A172 (cell line): ENCODE measurements at regions not wholly inside any gene's neighbourhood (a gene's known extent, or its start where the extent isn't known, plus 50 kb on each side); places are given as distances from the start of the nearest gene placed in this dataset.
"Not testable (repeated sequence)": the region's sequence is repeated elsewhere in the genome, so short reads cannot be mapped to it uniquely, and the experiment has no call there.

ENCODE experiments used
- DNase-seq: peaks from one replicate; pipeline ENCODE4 v3.0.0-alpha.2; 2015; ENCODE audit warnings: low spot score

DNA sequence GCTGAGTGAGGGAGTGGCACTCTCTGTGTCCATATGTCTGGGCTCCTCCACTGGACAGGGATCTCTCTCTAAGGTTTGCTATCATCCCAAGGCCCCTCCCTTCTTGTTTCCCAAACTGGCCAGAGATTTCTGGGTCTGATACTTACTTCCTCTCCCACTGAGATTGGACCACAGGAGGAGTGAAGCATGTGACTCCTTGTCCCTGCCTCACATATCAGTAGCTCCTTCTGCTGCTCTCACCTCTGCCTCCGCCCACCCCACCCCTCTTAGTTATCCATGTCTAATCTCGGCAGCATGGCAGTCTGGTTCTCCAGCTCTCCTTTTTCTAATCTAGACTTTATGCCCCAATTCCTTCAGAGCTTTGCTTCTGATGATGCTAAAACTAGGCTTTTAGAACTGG, 223.1 kb downstream of the RPLP1 start:
- DNase-seq = no peak

DNA sequence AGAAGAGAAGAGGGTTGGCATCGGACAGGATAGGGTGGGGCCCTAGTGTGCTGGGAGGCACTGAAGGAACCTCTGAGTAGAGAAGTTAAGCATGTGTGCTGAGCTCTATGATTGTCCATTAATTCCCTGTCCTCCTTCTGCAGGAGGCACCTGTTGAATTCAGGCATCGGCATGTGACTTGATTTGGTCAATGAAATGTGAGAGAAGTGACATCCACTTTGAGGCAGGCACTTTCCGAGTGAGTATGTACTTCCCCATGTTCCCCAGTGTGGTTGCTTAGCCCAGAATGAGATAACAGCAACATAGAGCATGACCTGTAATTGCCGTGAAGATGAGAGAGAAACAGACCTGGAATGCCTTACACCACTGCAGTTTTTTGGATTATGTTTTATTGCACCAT, 224.8 kb downstream of the RPLP1 start:
- DNase-seq = no peak

DNA sequence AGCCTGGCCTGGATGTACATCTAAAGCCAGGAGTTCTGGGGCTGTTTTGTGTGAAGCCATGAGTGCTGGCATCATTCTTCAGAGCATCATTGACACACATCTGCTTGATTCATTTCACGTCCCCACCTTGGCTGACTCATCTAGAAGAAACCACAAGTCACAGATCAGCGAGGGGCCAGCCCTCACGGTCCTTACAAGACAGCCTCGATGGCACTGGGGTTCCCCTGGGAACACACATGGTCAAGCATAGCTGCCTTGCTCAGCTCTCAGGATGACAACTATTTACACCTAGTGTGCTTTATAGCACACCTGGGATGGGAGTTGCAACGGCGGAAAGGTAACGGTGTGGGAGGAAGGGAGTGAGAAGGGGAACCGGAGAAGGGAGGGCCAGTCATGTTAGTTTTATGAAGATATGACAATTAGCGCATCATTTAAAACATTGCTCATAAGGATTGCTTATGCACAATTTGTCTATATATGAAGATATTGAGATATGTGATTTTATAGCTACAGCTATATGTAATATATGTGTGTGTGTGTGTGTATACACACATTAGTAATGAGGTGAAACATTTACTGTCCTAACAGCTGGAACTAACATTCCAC, 227.1 kb downstream of the RPLP1 start:
- DNase-seq = no peak

DNA sequence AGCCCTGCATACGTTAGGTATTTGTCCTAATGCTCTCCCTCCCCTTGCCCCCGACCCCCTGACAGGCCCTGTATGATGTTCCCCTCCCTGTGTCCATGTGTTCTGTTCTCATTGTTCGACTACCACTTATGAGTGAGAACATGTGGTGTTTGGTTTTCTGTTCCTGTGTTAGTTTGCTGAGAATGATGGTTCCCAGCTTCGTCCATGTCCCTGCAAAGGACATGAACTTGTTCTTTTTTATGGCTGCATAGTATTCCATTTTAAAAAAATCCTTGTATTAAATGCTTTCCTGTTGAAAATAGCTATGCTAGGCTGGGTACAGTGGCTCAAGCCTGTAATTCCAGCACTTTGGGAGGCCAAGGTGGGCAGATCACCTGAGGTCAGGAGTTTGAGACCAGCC, 232.2 kb downstream of the RPLP1 start:
- not testable (repeated sequence) for DNase-seq

DNA sequence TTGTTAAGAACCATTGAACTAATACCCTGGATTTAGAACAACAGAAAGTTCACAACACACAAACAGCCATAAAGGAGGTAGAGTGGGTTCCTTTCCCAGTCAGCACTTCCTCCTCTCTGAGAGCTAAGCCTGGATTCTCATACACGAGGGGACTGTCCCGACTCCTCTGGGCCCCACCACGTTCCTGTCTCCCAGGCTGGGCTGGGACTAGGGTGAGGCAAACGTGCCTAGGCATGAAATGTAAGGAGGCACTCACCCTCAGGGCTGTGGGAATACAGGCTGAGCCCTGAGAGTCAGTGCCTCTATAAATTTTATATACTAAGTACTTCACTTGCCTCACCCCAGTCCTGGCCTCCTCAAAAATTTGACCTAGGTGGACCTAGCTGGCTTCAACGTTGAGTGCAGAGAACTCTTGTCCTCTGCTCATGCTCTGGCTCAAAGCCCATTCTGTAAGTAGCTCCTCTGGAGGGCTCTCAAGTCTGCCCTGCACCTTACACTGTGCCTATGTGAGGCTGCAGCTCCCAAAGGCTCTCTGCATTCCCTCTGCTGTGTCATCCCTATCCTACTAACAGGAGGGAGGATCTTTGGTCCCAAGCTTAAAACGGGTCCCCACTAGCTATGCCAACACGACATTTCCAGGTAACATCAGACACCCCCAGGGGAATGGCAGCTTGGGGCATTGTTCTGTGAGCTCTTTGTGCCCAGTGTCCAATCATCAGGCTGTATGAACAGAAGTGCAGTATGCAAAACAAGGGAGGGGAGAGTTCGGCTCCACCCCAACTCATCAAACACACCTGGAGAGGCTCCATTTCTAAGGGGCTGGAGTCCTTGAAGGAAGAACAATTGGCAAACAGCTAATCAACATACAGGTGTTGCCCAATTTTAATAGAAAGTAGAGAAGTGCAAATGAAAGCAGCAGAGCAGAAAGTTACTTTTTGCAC, 233.2 kb downstream of the RPLP1 start:
- no peak for DNase-seq

DNA sequence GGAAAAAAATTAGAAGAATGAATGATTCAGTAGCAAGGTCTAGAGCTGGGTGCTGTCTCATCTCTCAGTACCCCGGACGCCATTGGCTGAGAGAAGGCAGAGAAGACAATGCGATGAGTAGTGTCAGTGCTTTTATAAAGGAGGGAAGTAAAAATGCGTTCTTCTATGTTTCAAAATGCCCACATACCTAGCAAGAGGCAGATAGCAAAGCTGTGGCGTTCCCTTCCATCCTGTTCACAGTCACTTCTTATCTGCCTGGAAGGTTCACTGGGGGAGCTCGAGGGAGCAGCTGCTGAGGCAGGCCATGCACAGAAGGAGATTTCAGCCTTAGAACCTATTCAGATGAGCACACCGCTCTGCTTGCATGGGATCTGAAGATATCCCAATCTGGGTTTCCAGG, 234.0 kb downstream of the RPLP1 start:
- no peak for DNase-seq

DNA sequence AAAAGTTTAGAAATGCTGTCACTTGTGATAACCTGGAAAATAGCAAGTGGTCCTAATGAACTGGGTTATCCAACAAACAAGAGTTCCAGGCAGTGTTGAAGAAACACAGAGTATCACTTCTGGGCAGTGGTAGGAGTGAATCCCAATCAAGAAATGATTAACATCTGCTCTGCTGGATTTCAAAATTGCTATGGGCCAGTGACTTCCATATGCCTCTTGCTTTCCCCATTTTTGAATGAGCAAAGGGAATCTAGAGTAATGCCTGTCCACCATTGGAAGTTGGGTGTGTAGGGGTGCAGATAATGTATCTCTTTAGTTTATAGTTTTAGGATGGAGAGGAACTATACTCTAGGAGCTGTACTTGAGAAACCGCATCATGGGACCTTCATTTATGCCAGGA, 236.5 kb downstream of the RPLP1 start:
- no peak for DNase-seq

DNA sequence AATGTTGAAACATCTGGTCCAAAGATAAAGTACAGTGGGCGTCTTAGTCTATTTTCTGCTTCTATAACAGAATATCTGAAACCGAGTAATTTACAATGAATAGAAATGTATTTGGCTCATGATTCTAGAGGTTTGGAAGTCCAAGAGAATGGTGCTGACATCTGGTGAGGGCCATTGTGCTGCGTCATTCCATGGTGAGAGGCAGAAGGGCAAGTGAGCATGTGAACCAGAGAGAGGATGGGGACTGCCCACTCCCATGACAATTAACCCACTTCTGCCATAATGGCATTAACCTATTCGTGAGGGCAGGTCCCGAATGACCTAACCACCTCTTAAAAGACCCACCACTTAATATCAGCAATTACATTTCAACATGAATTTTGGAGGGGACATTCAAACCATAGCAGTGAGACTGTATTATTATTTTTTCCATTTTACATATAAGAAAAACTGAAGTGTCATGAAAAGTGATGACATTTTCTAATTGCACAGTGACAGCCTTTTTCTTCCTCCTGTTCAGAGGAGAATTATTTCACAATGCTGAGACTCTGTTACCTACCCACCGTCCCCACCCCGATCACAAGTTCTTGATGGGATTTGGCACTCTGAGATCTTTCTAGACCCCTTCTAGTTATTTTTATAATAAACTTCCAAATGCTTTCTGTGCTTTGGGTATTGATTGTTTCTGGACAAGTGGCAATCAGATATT, 238.8 kb downstream of the RPLP1 start:
- no peak for DNase-seq

DNA sequence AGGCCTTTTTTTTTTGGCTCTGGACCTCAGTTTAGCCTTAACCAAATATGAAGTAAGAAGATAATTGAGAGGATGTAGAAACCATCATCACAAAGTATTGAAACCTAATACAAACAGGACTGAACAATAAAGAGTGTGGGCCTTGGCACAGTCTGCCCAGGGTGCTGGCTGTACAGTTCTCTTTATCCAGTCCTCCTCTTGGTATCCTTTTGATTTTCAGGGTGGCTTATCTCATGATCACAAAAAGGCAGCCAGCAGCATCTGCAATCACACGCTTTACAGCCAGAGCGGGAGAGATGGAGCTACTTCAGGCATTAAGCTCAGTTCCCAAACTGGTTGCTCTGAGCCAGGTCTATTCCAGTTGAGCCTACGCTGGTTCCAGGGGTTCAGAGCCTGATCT, 239.7 kb downstream of the RPLP1 start:
- no peak for DNase-seq

DNA sequence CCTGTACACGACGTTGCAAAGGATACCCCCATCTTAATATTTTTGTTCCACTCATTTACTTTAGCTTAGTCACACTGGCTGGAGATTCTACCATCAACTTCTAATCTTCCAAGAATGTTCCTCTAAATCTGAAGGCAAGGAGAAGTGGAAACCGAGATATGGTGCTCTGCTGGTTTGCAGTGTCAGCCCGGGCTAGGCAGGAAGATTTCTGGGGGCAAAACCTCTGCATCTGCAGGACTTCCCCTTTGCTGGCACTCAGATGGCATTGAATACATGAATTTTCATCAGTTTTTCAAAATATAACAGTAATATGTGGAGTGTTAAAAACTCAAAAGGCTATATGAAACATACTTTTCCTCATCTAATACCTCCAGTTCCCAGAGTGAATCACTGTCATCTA, 240.4 kb downstream of the RPLP1 start:
- no peak for DNase-seq

DNA sequence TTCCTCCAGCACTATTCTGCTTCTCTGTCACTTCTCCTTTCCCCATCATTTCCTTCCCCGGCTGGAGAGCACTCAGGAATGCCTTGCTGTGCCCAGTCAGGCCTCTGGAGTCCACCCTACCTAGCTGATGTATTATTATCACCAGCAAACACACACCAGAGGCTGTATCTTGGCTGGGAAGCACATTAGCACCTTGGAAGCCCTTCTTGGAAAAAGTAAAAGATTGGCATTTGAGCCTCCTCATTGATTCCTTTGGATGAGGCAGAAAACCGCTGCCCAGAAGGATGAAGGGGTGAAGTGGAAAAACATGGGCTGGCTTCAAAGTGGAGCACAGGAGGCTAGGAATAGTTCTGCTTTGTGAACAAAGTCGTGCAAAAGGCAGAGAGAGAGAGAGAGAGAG, 244.3 kb downstream of the RPLP1 start:
- DNase-seq = no peak

DNA sequence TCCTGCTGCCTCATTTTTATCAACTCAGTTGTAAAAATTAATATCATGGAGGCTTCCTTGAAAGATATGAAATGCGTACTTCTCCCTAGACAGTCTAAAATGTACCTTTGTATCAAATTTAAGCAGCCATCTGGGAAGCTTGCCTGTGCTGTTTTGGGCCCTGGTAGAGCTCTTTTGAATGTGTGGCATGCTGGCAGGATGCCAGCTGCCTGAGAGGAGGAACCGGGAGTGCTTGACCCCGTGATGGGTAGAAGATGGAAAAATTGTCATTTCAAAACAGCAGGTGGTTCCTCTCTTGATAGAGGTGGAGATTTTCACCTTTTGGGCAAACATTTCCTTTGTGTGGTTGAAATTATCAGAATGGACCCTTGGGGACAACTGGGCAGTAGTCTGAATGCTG, 245.3 kb downstream of the RPLP1 start:
- no peak for DNase-seq

DNA sequence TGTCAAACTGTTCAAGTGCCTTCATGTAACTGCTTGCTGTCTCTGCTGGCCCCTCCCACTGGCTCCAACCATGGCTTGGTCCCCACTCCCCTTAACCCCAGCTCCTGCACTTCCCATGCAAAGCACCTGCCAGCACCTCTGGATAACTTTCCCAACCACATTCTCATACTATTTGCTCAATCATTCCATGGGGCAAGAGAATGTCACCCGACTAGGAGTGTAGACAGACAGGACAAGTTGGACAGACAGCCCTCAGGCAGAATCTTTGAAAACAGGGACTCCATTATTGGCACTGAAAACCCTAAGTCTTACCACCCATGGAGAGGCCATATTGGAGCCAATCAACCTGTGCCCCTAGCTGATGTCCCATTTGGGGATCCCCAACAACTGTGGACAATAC, 246.5 kb downstream of the RPLP1 start:
- no peak for DNase-seq

DNA sequence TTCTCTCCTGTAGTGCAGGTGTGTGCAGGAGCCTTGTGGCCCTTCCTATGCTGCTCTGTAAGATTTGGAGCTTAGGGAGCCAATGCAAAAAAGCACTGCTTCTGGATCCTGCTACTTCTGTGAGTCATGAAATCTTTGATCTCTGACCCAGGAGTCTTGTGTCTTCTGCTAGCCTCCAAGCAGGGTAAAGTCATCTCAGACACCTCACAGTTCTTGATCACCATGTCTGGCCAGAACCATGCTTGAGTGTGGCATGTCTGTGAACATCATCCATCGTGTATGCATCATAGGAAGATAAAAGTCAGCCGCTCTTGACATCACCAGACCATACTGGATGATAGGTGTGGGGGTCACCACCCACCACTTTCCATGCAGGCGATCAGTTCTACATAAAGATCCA, 247.8 kb downstream of the RPLP1 start:
- no peak for DNase-seq

DNA sequence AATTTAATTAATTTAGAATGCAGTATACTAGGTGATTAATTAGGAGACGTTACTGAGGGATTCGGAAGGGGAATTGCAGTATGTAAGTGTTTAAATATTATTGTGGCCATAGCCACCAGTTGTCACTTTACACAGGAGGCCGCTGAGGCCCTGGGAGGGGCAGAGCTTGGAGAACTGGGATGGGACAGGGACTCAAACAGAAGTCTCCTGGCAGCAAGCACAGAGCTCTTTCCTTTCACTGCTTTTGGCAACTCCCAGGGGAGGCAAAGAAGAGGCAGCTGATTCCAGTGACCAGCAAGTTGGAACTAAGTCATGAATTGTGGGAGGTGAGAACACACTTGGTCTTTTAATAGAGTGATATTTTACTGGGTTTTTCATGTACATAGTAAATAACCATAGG, 248.6 kb downstream of the RPLP1 start:
- DNase-seq = no peak

DNA sequence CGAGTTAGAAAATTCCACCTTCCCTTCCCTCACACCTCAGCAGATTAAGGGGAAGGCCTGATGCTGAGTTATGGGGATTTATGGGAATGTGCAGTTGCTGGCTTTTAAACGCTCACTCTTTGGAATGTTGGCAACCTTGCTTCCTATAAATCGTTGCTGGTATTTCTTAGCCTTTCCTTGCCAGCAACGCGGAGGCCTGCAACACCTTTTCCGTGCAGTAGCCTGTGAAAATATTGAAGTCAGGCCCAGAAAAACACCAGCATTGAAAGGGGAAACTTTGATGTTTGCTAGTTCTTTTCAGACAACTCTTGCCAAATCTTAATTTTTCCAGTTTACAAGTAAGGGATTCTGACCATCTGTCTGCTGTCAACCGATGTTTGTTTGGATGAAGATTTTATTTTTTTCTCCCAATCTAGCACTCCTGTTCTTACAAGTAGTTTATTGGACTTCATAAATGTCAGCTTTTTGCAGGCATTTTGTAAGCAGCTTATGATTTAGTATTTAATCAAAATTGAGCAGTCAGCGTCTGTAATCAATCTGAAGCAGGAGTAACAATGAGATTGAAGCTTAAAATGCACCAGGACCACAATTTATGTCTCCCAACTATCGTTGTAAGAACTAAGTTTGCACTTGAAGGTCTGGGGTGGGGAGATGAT, 251.0 kb downstream of the RPLP1 start:
- DNase-seq = peak; percentile 21

DNA sequence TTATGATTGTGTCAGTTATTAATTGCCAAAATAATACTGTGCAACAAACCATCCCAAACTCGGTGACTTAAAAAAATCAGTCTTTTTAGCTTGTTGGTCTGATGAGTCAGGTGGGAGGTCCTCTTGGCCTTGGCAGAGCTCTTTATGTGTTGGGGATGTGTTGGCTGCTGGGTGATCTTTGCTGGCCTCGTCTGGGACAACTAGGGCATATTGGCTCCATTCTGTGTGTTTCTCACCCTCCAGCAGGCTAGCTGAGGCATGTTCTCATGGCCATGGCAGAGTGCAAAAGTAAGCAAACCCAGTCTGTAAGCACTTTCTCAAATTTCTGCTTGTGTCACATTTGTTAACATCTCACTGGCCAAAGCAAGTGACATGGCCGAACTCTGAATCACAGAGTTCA, 251.6 kb downstream of the RPLP1 start:
- DNase-seq = no peak

DNA sequence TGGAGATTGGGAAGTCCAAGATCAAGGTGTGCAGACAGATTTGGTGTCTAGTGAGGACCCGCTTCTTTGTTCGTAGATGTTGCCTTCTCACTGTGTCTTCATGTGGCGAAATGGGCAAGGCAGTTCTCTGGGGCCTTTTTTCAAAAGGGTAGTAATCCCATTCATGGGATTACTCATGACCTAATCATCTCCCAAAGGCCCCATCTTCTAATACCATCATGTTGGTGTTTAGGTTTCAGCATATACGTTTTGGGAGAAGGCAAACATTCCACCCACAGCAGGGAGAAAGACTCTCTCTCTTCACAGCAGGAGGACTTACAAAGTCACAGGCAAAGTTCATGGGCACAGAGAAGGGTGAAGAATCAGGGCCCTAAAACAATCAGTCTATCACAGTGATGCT, 252.1 kb downstream of the RPLP1 start:
- no peak for DNase-seq

DNA sequence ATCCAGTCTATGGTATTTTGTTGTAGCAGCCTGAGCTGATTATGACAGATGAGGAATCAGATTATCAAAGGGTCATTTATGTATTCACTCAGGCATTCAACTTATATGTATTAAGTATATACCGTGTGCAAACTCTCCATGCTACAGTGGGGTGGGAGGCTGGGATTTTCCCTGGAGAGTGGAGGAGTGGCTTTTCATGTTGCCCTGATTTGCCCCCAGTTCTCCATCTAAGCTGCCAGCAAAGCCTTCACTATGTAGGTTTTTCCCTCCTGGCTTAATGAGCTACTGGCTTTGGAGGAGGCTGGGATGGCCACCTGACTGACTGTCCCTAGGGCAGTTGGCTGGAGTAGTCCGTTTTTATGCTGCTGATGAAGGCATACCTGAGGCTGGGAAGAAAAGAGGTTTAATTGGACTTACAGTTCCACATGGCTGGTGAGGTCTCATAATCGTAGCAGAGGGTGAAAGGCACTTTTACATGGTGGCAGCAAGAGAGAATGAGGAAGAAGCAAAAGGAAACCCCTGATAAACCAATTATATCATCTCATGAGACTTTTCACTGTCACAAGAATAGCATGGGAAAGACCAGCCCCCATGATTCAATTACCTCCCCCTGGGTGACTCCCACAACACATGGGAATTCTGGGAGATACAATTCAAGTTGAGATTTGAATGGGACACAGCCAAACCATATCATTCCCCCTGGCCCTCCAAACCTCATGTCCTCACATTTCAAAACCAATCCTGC, 253.9 kb downstream of the RPLP1 start:
- no peak for DNase-seq

DNA sequence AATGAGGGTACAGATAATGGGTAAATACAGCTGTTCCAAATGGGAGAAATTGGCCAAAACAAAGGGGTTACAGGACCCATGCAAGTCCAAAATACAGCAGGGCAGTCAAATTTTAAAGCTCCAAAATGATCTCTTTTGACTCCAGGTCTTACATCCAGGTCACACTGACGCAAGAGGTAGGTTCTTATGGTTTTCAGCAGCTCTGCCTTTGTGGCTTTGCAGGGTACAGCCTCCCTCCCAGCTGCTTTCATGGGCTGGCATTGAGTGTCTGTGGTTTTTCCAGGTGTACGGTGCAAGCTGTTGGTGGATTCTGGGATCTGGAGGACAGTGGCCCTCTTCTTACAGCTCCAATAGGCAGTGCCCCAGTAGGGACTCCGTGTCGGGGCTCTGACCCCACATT, 254.6 kb downstream of the RPLP1 start:
- DNase-seq = not testable (repeated sequence)

DNA sequence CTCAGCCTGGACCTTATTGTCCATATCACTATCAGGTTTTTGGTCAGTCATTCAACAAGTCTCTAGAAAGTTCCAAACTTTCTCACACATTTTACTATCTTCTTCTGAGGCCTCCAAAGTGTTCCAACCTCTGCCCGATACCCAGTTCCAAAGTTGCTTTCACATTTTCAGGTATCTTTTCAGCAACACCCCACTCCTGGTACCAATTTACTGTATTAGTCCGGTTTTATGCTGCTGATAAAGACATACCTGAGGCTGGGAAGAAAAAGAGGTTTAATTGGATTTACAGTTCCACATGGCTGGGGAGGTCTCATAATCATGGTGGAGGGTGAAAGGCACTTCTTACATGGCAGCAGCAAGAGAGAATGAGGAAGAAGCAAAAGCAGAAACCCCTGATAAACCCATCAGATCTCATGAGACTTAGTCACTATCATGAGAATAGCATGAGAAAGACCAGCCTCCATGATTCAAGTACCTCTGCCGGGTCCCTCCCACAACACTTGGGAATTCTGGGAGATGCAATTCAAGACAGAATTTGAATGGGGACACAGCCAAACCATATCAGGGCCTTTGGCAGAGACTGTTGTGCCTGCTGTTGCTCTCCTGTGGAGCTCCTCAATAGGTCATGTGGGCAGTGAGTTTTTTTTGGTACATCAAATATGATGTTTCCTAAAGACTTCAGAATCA, 256.0 kb downstream of the RPLP1 start:
- not testable (repeated sequence) for DNase-seq
